Caco-2 (cell line): ENCODE measurements at regions not wholly inside any gene's neighbourhood (a gene's known extent, or its start where the extent isn't known, plus 50 kb on each side); places are given as distances from the start of the nearest gene placed in this dataset.

Experiments
- BruUV-seq: library from RNA; stranded (reverse); fragments of 400-500 nt; replicated peaks from 2 replicates; lab custom pipeline; 2021; lab: Mats Ljungman, UMichigan
- CTCF ChIA-PET: fragments of 300-600 bp; sonication (Branson Sonifier 250); formaldehyde crosslinking; loops from one replicate; lab custom pipeline; 2022; ENCODE audit warnings: antibody characterized with exemption; lab: Charles Lee
- POLR2A ChIA-PET: fragments of 300-600 bp; sonication (Branson Sonifier 250); formaldehyde crosslinking; loops from one replicate; lab custom pipeline; 2022; ENCODE audit warnings: antibody characterized with exemption; lab: Charles Lee
- DNase-seq, 2 experiments: peaks; one replicate each; pipeline versions ENCODE4 v3.0.0 to v3.0.0-alpha.2; 2020 to 2022
- H3K27me3 ChIP-seq: replicated peaks from 2 replicates; pipeline ENCODE4 v1.6.0; 2011; ENCODE audit warnings: low read length; ENCODE audit not compliant: control insufficient read depth, insufficient read depth
- H3K36me3 ChIP-seq: 2 replicates; pipeline ENCODE4 v1.5.1; 2011; ENCODE audit warnings: low read length; ENCODE audit not compliant: control insufficient read depth, insufficient read depth
- H3K4me1 ChIP-seq: fragments of 250-450 bp; sonication (Bioruptor Pico); 2 replicates; pipeline ENCODE4 v1.5.1; 2020; ENCODE audit warnings: mild to moderate bottlenecking
- H3K4me3 ChIP-seq: 2 replicates; pipeline ENCODE4 v1.5.1; 2011; ENCODE audit warnings: low read depth, mild to moderate bottlenecking, control low read depth, low read length
- H3K9me3 ChIP-seq: fragments of 250-450 bp; sonication (Bioruptor Pico); 2 replicates; pipeline ENCODE4 v1.5.1; 2020; ENCODE audit warnings: mild to moderate bottlenecking, moderate library complexity
- H3K27ac Mint-ChIP-seq: one replicate; pipeline ENCODE4 v1.8.0; 2022; ENCODE audit warnings: mixed read lengths; ENCODE audit not compliant: unreplicated experiment
- H3K27me3 Mint-ChIP-seq: one replicate; pipeline ENCODE4 v1.8.0; 2022; ENCODE audit warnings: mixed read lengths; ENCODE audit not compliant: insufficient read depth, unreplicated experiment
- H3K36me3 Mint-ChIP-seq: one replicate; pipeline ENCODE4 v1.8.0; 2022; ENCODE audit warnings: mild to moderate bottlenecking, mixed read lengths; ENCODE audit not compliant: insufficient read depth, unreplicated experiment
- H3K4me1 Mint-ChIP-seq: one replicate; pipeline ENCODE4 v1.8.0; 2022; ENCODE audit warnings: low read depth, mixed read lengths; ENCODE audit not compliant: unreplicated experiment
- H3K4me3 Mint-ChIP-seq: one replicate; pipeline ENCODE4 v1.8.0; 2022; ENCODE audit warnings: mild to moderate bottlenecking, moderate library complexity, mixed read lengths; ENCODE audit not compliant: unreplicated experiment
- H3K9me3 Mint-ChIP-seq: one replicate; pipeline ENCODE4 v1.8.0; 2022; ENCODE audit warnings: mixed read lengths; ENCODE audit not compliant: unreplicated experiment
- CTCF ChIP-seq, 2 experiments: fragments of 200-600 bp in 1 of 2; IDR thresholded peaks; 1 replicate in 1 of 2; 2 replicates in 1 of 2; pipeline versions ENCODE4 v1.5.1 to v1.8.0; 2011 to 2022; ENCODE audit warnings: antibody characterized with exemption in 1 of 2, control low read depth in 1 of 2, inconsistent platforms in 1 of 2, low read depth in 1 of 2, low read length in 1 of 2, mild to moderate bottlenecking in 1 of 2, moderate library complexity in 1 of 2; ENCODE audit not compliant: insufficient read depth in 1 of 2, severe bottlenecking in 1 of 2, unreplicated experiment in 1 of 2
- intact Hi-C: fragments of 100-400 bp; cut with micrococcal nuclease; formaldehyde crosslinking; loops from one replicate; pipeline ENCODE4 v1.10.0; 2022; ENCODE audit not compliant: unreplicated experiment

- H3K27ac Mint-ChIP-seq, result no peak overlapping the region
- intact Hi-C loops, result no loop called here
- no peak overlapping the region for H3K4me3 Mint-ChIP-seq
- Histone ChIP-seq H3K27me3 (no peaks in the 10 kb centered on the region), H3K4me3 (no peak overlapping the region), H3K9me3 (0 out of 2 replicates have a peak, but pooled peaks cover 2% of the 10 kb centered on the region), H3K36me3 (no peaks in the 10 kb centered on the region), H3K4me1 (no peaks in the 10 kb centered on the region)
- no peaks in the 10 kb centered on the region for H3K9me3 Mint-ChIP-seq
- peaks cover 5% of the 10 kb centered on the region for H3K27me3 Mint-ChIP-seq
- ChIA-PET CTCF (no interaction called here), POLR2A (no interaction called here)
- H3K36me3 Mint-ChIP-seq, result no peaks in the 10 kb centered on the region
- no peak for TF ChIP-seq CTCF (IDR thresholded peaks at IDR 0.05; ENCODE audit: insufficient read depth in 1 of 2, low read depth in 1 of 2, low read length in 1 of 2, severe bottlenecking in 1 of 2, unreplicated experiment in 1 of 2)
- no TSS peak for BruUV-seq
- no peaks in the 10 kb centered on the region for H3K4me1 Mint-ChIP-seq
- DNase-seq, result no peak
Measured at GRCh38 chr13:104196611-104197010, 1130.4 kb upstream of the SLC10A2 start.

GRCh38 chr13:104181526-104182231 lies 1115.5 kb upstream of the SLC10A2 start:
- H3K36me3 Mint-ChIP-seq, result no peaks in the 10 kb centered on the region
- CTCF ChIA-PET, result no interaction called here
- no peak overlapping the region for H3K4me3 Mint-ChIP-seq
- no peaks in the 10 kb centered on the region for H3K4me1 Mint-ChIP-seq
- no peak overlapping the region for H3K27ac Mint-ChIP-seq
- no peaks in the 10 kb centered on the region for H3K9me3 Mint-ChIP-seq
- H3K9me3 ChIP-seq, result no peaks in the 10 kb centered on the region; the same call in none of the 2 replicates
- POLR2A ChIA-PET, result no interaction called here
- H3K27me3 Mint-ChIP-seq, result no peaks in the 10 kb centered on the region
- intact Hi-C loops, result no loop called here
- H3K4me3 ChIP-seq, result no peak overlapping the region
- H3K4me1 ChIP-seq, result no peaks in the 10 kb centered on the region
- no peak for TF ChIP-seq CTCF (IDR thresholded peaks at IDR 0.05; ENCODE audit: insufficient read depth in 1 of 2, low read depth in 1 of 2, low read length in 1 of 2, severe bottlenecking in 1 of 2, unreplicated experiment in 1 of 2)
- no TSS peak for BruUV-seq
- no peak for DNase-seq
- H3K36me3 ChIP-seq, result no peaks in the 10 kb centered on the region
- no peaks in the 10 kb centered on the region for H3K27me3 ChIP-seq

- no peaks in the 10 kb centered on the region for H3K4me1 Mint-ChIP-seq
- peak overlapping the region; percentile 14 for H3K4me3 Mint-ChIP-seq
Measured at GRCh38 chr13:104170980-104171555, 1104.9 kb upstream of the SLC10A2 start.

More at GRCh38 chr13:104170980-104171555, 1104.9 kb upstream of the SLC10A2 start:
- Histone ChIP-seq H3K27me3 (no peaks in the 10 kb centered on the region), H3K9me3 (no peaks in the 10 kb centered on the region), H3K4me3 (no peak overlapping the region), H3K36me3 (no peaks in the 10 kb centered on the region), H3K4me1 (no peaks in the 10 kb centered on the region)
- intact Hi-C loops, result no loop called here
- Mint-ChIP-seq H3K27me3 (peaks cover 4% of the 10 kb centered on the region), H3K27ac (no peak overlapping the region), H3K36me3 (no peaks in the 10 kb centered on the region), H3K9me3 (no peaks in the 10 kb centered on the region)
- no TSS peak for BruUV-seq
- TF ChIP-seq CTCF (IDR thresholded peaks at IDR 0.05; ENCODE audit: insufficient read depth in 1 of 2, low read depth in 1 of 2, low read length in 1 of 2, severe bottlenecking in 1 of 2, unreplicated experiment in 1 of 2), result no peak
- peak in 1 of 2 experiments; percentile 9 for DNase-seq
- ChIA-PET CTCF (no interaction called here), POLR2A (no interaction called here)
